Stimulated activated naive CD8-positive, alpha-beta T cell treated with anti-CD3 and anti-CD28 coated beads, Interleukin-15, amount 100 ng/mL, for 72 hours (primary cell): ENCODE measurements at regions not wholly inside any gene's neighbourhood (a gene's known extent, or its start where the extent isn't known, plus 50 kb on each side); places are given as distances from the start of the nearest gene placed in this dataset.
A peak's percentile ranks its signal among the peaks of the same experiment; 100 is the strongest.
"Not testable (repeated sequence)": the region's sequence is repeated elsewhere in the genome, so short reads cannot be mapped to it uniquely, and the experiment has no call there.

Source experiments
- ATAC-seq: fragments of 150-1000 bp; cut with Tn5 transposase; 2 replicates; pipeline ENCODE4 v1.10.0; 2021; ENCODE audit warnings: mild to moderate bottlenecking, moderate library complexity
- DNase-seq, 2 donors: peaks; one replicate each; pipeline ENCODE4 v3.0.0; 2021 to 2022
- H3K27ac Mint-ChIP-seq, 2 donors: one replicate each; pipeline ENCODE4 v1.8.0; 2022; ENCODE audit warnings: mild to moderate bottlenecking in 2 of 2, mixed read lengths in 2 of 2, moderate library complexity in 2 of 2
- H3K27me3 Mint-ChIP-seq: one replicate; pipeline ENCODE4 v1.8.0; 2022; ENCODE audit warnings: mixed read lengths
- H3K4me1 Mint-ChIP-seq: one replicate; pipeline ENCODE4 v1.8.0; 2022; ENCODE audit warnings: mild to moderate bottlenecking, mixed read lengths
- H3K4me3 Mint-ChIP-seq, 2 donors: one replicate each; pipeline ENCODE4 v1.8.0; 2022; ENCODE audit warnings: mild to moderate bottlenecking in 2 of 2, mixed read lengths in 2 of 2, moderate library complexity in 1 of 2
- H3K9me3 Mint-ChIP-seq, 2 donors: one replicate each; pipeline ENCODE4 v1.8.0; 2022; ENCODE audit warnings: mixed read lengths in 2 of 2

DNA sequence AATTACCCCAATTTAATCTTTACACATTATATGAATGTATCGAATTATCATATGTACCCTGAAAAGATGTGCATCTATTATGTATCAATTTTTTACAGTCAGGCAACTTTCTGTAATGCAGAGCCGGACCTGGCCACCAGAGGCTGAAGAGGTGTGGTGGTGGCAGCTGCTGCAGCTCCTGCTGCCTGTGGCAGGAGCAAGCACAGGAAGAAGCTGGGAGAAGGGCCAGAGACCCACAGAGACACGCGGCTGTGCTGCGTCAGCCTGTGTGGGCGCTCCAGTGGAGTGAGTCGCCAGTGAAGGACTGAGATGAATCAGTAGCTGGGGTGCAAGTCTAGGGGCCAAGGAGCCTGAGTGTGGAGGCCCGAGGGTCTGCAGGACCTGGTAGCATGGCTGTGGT is 74.3 kb upstream of the COG2 start:
- ATAC-seq (peak; percentile 45), DNase-seq (no peak)
- Mint-ChIP-seq H3K4me1 (peaks cover 5% of the 10 kb centered on the region), H3K9me3 (no peaks in the 10 kb centered on the region), H3K27ac (no peak overlapping the region), H3K27me3 (peaks cover 38% of the 10 kb centered on the region), H3K4me3 (no peak overlapping the region)

DNA sequence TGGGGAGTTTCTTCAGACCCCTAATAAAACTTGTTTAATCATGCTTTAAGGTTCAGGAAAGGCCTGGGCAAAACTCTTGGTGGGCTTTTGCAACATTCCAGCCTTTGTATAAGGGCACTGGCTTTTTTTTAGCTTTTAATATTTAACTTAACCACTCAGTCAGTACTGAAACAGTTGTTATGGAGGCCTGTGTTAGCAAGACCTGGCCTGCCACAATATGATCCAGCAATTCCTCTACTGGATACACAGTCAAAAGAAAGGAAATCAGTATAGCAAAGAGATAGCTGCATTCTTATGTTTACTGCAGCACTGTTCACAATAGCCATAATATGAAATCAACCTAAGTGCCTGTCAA is 75.1 kb upstream of the COG2 start:
- Mint-ChIP-seq H3K4me1 (peaks cover 5% of the 10 kb centered on the region), H3K4me3 (no peak overlapping the region), H3K9me3 (no peaks in the 10 kb centered on the region), H3K27ac (no peak overlapping the region), H3K27me3 (peaks cover 44% of the 10 kb centered on the region)
- DNase-seq, result no peak
- ATAC-seq, result no peak

DNA sequence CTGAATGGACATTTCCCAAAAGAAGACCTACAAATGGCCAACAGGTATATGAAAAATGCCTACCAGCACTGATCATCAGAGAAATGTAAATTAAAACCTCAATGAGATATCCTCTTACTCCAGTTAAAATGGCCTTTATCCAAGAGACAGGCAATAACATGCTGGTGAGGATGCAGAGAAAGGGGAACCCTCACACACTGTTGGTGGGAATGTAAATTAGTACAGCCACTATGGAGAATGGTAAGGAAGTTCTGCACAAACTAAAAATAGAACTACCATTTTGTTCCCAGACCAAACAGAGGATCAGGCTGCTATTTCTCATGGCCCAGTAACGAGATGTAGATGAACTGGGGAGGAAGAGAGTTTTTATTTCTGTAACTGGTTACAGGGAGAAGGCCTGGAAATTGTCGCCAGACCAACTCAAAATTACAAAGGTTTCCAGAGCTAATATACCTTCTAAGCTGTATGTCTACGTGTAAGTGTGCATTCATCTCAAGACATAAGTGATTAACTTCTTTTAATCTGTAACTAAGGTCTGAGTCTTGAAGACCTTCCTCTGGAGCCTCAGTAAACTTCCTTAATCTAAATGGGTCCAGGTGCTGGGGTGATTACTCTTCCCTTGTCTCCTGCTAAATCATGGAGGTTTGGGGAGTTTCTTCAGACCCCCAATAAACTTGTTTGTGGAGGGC is 75.6 kb upstream of the COG2 start:
- H3K4me3 Mint-ChIP-seq, H3K4me1 Mint-ChIP-seq, H3K27ac Mint-ChIP-seq, H3K9me3 Mint-ChIP-seq, DNase-seq, ATAC-seq: not testable (repeated sequence)
- peaks cover 44% of the 10 kb centered on the region for H3K27me3 Mint-ChIP-seq

DNA sequence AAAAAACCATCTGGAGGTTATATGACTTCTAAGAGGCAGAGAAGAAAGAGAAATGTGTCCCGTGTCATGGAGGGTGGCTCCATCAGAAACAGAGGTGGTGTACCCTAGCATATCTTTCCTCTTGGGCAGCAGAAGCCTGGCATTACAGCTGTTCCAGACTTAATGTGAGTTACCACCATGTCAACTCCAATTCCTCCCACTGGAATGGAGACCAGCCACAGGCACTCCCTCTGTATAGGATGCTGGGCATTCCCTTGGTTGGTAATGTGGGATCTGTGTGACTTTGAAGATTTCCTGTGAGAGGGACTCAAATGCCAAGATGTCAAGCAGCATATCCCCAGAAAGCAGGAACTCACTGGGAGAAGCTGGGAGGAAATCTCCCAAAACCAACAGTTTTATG is 77.1 kb upstream of the COG2 start:
- no peaks in the 10 kb centered on the region for H3K9me3 Mint-ChIP-seq
- peaks cover 44% of the 10 kb centered on the region for H3K27me3 Mint-ChIP-seq
- no peak overlapping the region for H3K27ac Mint-ChIP-seq
- DNase-seq (no peak), ATAC-seq (no peak)
- no peak overlapping the region for H3K4me3 Mint-ChIP-seq
- peaks cover 5% of the 10 kb centered on the region for H3K4me1 Mint-ChIP-seq

DNA sequence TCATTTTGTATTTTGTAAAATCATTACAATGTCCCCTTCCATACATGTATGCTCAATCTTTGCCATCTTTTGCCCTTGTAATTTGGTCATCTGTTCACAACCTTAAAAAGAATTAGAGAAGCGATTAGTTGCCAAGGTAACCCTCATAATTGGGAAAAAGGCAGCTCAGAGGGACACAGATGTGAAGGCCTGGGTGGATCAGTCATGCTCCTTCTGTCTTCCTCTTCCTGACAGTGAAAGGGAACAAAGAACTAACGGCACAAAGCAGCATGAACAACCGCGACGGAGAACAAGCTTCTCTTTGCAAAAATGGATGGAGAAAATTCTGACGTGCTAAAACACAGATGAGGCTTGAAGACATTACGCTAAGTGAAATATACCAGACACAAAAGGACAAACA is 78.7 kb upstream of the COG2 start:
- ATAC-seq, result no peak
- DNase-seq, result no peak
- Mint-ChIP-seq H3K27me3 (peaks cover 42% of the 10 kb centered on the region), H3K9me3 (no peaks in the 10 kb centered on the region), H3K4me3 (no peak overlapping the region), H3K4me1 (peaks cover 5% of the 10 kb centered on the region), H3K27ac (no peak overlapping the region)

DNA sequence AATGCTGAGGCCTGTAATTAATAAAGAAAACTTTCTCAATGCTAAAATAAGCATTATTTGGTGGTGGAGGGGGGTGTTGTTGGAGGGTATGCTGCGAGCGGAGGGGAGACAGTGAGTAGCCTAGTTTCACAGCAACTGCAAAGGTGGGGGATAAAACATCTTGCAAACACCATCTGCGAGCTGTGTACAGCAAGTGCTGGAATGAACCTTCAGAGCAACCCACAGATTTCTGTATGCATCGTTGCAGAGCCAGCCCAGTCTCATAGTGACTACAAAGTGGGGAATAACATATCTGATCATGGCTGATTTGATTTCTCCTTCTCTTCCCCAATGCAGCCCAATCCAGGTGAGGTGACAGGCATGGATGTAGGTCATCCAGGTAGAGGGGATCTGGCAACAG is 80.7 kb upstream of the COG2 start:
- peaks cover 47% of the 10 kb centered on the region for H3K27me3 Mint-ChIP-seq
- ATAC-seq, result no peak
- H3K4me3 Mint-ChIP-seq, result no peak overlapping the region
- no peak overlapping the region for H3K27ac Mint-ChIP-seq
- H3K4me1 Mint-ChIP-seq, result no peaks in the 10 kb centered on the region
- no peak for DNase-seq
- H3K9me3 Mint-ChIP-seq, result no peaks in the 10 kb centered on the region

DNA sequence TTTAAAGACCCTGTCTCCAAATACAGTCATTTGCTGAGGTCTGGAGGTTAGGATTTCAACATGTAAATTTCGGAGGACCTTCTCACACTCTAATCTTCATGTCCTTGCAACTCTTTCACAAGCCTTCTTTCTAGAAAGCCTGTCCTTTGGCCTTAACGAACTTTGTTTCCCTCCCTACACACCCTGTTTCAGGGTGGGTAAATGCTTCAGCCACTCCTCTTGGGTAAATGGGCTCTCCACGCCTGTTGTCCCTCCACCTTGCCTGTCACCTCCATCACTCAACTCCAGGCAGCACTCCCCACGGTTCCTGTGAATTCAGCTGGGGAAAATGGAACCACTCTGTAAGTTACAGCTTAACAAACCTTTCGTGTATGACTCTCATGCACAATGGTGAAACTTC is 84.0 kb upstream of the COG2 start:
- H3K27me3 Mint-ChIP-seq, result peaks cover 43% of the 10 kb centered on the region
- no peak overlapping the region for H3K27ac Mint-ChIP-seq
- no peaks in the 10 kb centered on the region for H3K4me1 Mint-ChIP-seq
- no peaks in the 10 kb centered on the region for H3K9me3 Mint-ChIP-seq
- DNase-seq (no peak), ATAC-seq (no peak)
- no peak overlapping the region for H3K4me3 Mint-ChIP-seq

DNA sequence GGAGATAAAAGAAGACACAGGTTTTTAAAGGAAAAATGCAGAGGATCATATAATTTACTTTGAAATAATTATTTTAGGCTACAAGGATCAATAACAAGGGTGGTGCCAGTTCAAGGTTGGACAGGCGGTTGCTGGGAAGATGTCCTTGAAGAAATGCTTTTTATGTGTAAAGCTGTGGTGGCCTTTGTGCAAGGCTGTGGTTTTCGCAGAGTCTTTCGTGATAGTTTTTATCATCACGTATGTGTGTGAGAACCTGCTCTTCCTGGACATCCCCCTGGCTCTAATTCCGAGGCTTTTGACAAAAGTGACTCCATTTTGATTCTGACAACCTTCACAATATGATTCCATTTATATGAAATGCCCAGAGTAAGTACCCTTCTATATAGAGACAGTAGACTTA is 85.8 kb upstream of the COG2 start:
- H3K27ac Mint-ChIP-seq, result no peak overlapping the region
- no peak overlapping the region for H3K4me3 Mint-ChIP-seq
- no peak for DNase-seq
- H3K27me3 Mint-ChIP-seq, result peaks cover 52% of the 10 kb centered on the region
- no peaks in the 10 kb centered on the region for H3K9me3 Mint-ChIP-seq
- no peaks in the 10 kb centered on the region for H3K4me1 Mint-ChIP-seq
- ATAC-seq, result no peak

DNA sequence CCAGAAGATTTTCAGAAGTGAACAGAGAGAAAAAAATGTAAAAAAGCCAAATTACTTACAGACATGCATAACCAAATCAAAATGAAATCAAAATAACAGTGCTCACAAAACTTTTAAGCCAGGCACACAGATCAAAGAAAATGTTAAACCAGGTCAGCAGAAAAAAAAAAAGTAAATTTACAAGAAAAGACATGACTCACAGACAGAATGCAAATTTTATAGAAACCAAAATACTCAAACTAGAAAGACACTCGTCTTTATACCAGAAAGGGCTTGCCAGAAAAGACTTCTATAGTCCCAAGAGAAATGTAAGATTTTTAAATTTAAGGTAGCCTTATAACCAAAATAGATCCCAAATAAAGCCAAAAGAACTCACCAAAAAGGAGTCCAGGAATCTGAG is 86.5 kb upstream of the COG2 start:
- Mint-ChIP-seq H3K27ac (peak overlapping the region in 1 of 2 donors; percentile 19), H3K4me3 (no peak overlapping the region), H3K27me3 (peaks cover 52% of the 10 kb centered on the region), H3K9me3 (no peaks in the 10 kb centered on the region), H3K4me1 (no peaks in the 10 kb centered on the region)
- DNase-seq (no peak), ATAC-seq (no peak)

DNA sequence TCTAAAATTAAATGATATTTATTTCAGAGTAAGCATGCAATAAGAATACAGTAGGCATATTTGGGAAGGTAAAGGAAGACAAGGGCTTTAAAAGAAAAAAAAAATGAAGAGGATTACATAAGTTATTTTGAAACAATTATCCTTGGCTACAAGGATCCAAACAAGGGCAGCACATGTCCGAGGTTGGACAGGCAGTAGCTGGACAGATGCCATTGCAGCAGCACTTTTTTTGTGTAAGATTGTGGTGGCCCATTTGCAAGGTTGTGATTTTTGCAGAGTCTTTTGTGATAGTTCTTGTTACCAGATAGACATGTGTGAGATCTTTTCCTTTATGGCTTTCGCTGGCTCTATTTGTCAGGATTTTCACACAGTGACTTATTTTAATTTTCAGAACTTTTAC is 89.4 kb upstream of the COG2 start:
- H3K27me3 Mint-ChIP-seq, result peaks cover 55% of the 10 kb centered on the region
- no peaks in the 10 kb centered on the region for H3K4me1 Mint-ChIP-seq
- H3K4me3 Mint-ChIP-seq, result no peak overlapping the region
- DNase-seq (no peak), ATAC-seq (no peak)
- H3K9me3 Mint-ChIP-seq, result no peaks in the 10 kb centered on the region
- no peak overlapping the region for H3K27ac Mint-ChIP-seq

DNA sequence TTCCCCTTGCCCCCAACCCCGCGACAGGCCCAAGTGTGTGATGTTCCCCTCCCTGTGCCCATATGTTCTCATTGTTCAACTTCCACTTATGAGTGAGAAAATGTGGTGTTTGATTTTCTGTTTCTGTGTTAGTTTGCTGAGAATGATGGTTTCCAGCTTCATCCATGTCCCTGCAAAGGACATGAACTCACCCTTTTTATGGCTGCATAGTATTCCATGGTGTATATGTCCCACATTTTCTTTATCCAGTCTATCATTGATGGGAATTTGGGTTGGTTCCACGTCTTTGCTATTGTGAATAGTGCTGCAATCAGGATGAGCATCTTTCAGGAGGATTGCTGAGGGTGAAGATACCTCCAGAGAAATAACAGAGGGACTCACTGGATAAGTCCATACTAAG is 91.3 kb upstream of the COG2 start:
- H3K27ac Mint-ChIP-seq, ATAC-seq, DNase-seq, H3K4me3 Mint-ChIP-seq, H3K4me1 Mint-ChIP-seq, H3K9me3 Mint-ChIP-seq: not testable (repeated sequence)
- H3K27me3 Mint-ChIP-seq, result peaks cover 60% of the 10 kb centered on the region

DNA sequence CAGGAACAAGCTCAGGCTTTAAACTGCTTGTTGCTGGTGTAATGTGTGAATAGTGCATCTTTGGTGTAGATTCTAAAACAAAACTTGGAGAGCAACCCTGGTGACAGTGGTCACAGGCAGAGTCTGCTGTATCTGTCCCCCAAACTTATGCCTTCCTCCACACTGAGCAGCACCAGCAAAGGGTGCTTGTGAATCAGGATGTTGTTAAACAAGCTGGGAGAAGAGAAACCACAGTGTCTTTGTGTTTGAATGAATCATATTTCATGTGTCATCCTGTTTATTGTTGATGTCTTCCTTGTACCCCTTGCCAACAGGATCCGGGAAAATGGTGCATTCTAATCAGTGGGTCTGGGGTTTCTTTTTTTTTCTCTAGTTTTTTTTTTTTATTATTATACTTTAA is 91.9 kb upstream of the COG2 start:
- no peak for DNase-seq
- H3K9me3 Mint-ChIP-seq, result no peaks in the 10 kb centered on the region

DNA sequence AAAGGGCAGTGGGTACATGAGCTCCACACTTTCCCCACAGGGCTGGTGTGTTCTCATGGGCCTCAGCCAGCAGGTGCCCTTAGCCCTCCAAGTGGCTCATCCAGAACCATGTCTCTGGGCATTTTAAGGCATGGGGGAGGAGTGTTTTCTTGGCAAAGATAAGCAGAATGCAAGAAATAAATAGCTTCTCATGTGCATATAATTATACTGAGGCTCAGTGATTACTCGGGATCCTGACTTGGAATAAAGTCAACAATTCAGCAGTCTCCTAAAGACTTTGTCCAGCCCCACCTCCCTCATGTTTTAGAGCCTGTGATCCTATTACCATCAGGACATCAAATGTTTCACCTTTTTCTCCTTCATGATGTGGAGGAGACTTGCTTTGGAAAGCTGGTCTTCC is 92.7 kb upstream of the COG2 start:
- no peaks in the 10 kb centered on the region for H3K9me3 Mint-ChIP-seq
- no peak for DNase-seq
- no peaks in the 10 kb centered on the region for H3K4me1 Mint-ChIP-seq
- peaks cover 56% of the 10 kb centered on the region for H3K27me3 Mint-ChIP-seq
- H3K27ac Mint-ChIP-seq, result no peak overlapping the region
- ATAC-seq, result no peak
- H3K4me3 Mint-ChIP-seq, result no peak overlapping the region

More for the DNA sequence above, 91.9 kb upstream of the COG2 start:
- Mint-ChIP-seq H3K4me1 (no peaks in the 10 kb centered on the region), H3K27me3 (peaks cover 56% of the 10 kb centered on the region), H3K4me3 (no peak overlapping the region), H3K27ac (no peak overlapping the region)
- peak; percentile 20 for ATAC-seq

DNA sequence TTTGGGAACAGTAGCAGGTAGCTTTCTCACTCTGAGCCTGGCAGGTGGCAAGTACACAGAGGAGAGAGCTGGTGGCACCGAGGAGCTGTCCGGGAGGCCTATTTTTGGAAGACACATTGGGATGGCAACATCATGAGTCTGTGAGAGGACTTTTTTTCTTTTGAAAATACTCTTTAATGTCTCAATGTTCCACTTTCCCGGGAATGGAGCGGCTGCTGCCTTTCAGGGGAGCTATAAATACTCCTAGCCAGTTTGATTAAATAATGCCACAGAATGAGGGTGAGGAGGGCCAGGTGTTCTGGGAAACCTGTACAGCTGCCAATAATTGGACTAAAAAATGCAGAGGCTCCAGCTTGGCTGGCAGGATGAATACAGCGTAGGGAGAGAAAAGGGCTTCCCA is 93.3 kb upstream of the COG2 start:
- ATAC-seq (no peak), DNase-seq (no peak)
- H3K9me3 Mint-ChIP-seq, result no peaks in the 10 kb centered on the region

DNA sequence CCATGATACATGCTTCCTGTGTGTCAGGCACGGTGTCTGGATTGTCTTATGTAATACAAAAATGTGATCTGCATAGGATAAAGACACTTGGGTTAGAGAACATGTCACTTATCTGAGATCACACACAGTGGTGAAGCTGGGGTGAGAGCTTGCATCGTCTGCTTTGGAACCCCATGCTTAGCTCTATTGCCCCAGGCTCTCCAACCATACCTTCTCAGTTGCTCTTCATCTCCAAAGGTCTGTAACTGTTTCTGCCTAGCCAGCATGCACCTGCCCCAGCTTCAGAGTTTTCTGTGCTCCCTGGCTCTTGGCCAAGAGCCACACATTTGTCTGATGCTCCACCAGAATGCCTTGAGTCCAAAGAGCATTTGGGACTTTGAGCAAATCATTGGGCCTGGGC is 93.9 kb upstream of the COG2 start:
- Mint-ChIP-seq H3K9me3 (no peaks in the 10 kb centered on the region), H3K4me3 (no peak overlapping the region), H3K4me1 (no peaks in the 10 kb centered on the region), H3K27me3 (peaks cover 48% of the 10 kb centered on the region), H3K27ac (peak overlapping the region in 1 of 2 donors; percentile 50)
- DNase-seq (no peak), ATAC-seq (no peak)

More for the DNA sequence above, 93.3 kb upstream of the COG2 start:
- no peak overlapping the region for H3K4me3 Mint-ChIP-seq
- H3K27ac Mint-ChIP-seq, result no peak overlapping the region
- no peaks in the 10 kb centered on the region for H3K4me1 Mint-ChIP-seq
- H3K27me3 Mint-ChIP-seq, result peaks cover 55% of the 10 kb centered on the region

DNA sequence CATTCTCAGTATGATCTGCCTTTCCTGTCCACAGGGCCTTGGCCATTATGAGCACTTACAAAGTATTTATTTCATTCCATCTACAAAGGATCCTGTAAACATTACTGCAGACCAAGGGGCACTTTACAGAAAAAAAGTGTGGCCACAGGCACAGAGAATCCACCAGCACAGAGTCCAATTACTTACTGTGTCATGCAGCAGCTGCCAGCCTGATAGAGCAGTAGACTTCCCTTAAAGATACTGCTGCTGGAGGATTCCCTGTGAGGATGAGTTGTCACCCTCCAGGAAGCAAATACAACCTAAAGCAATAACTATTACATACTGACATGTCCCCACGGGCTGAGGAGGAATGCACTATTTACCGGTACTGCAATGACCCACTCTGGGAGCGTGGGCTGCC is 97.1 kb upstream of the COG2 start:
- Mint-ChIP-seq H3K4me1 (no peaks in the 10 kb centered on the region), H3K27ac (no peak overlapping the region), H3K27me3 (peaks cover 36% of the 10 kb centered on the region), H3K9me3 (no peaks in the 10 kb centered on the region), H3K4me3 (no peak overlapping the region)
- DNase-seq, result no peak
- no peak for ATAC-seq

DNA sequence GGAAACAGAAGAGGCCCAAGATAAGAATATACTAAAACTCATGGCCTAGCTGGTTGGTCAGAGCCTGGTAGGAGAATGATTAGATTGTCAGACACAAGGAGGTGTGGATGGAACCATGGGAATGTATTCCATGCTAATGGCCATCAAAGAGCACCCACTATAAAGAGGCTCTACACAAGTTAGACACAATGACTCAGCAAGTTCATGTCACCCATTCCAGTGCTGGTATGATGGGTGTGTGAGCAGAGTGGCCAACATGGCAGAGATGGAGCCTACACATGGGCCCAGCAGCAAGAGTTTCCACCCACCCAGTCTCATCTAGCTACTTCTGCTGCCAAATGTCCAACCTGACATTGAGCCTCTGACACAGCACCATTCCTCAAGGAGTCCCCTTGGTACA is 97.5 kb upstream of the COG2 start:
- Mint-ChIP-seq H3K27me3 (peaks cover 40% of the 10 kb centered on the region), H3K4me1 (no peaks in the 10 kb centered on the region), H3K4me3 (no peak overlapping the region), H3K9me3 (no peaks in the 10 kb centered on the region), H3K27ac (no peak overlapping the region)
- no peak for DNase-seq
- no peak for ATAC-seq
